PC-9 (cell line): ENCODE measurements at regions not wholly inside any gene's neighbourhood (a gene's known extent, or its start where the extent isn't known, plus 50 kb on each side); places are given as distances from the start of the nearest gene placed in this dataset.
"Not testable (repeated sequence)": the region's sequence is repeated elsewhere in the genome, so short reads cannot be mapped to it uniquely, and the experiment has no call there.

Source experiments
- BruUV-seq: library from RNA; stranded (reverse); fragments of 400-500 nt; replicated peaks from 2 replicates; lab custom pipeline; 2021; lab: Mats Ljungman, UMichigan
- CTCF ChIA-PET: fragments of 300-600 bp; sonication (Branson Sonifier 250); formaldehyde crosslinking; loops from one replicate; lab custom pipeline; 2022; ENCODE audit warnings: antibody characterized with exemption; lab: Charles Lee
- POLR2A ChIA-PET: fragments of 300-600 bp; sonication (Branson Sonifier 250); formaldehyde crosslinking; loops from one replicate; lab custom pipeline; 2022; ENCODE audit warnings: antibody characterized with exemption; ENCODE audit not compliant: unreplicated experiment; lab: Charles Lee
- DNase-seq, 2 experiments: peaks; one replicate each; pipeline versions ENCODE4 v3.0.0 to v3.0.0-alpha.2; 2015 to 2022; ENCODE audit warnings: mixed read lengths in 1 of 2
- H2AFZ ChIP-seq: fragments of 200-600 bp; sonication (generic); 2 replicates; pipeline ENCODE4 v1.8.1; 2017; ENCODE audit warnings: antibody characterized with exemption
- H3F3A ChIP-seq: fragments of 200-600 bp; sonication (generic); 2 replicates; pipeline ENCODE4 v1.8.1; 2017; ENCODE audit warnings: antibody characterized with exemption, mild to moderate bottlenecking, low read depth; ENCODE audit not compliant: insufficient read depth
- H3K27ac ChIP-seq: fragments of 200-600 bp; sonication (generic); 2 replicates; pipeline ENCODE4 v1.6.1; 2016; ENCODE audit warnings: mixed run types
- H3K27me3 ChIP-seq: fragments of 200-600 bp; sonication (generic); 2 replicates; pipeline ENCODE4 v1.6.1; 2016; ENCODE audit warnings: low read depth, mixed run types; ENCODE audit not compliant: insufficient read depth
- H3K36me3 ChIP-seq: fragments of 200-600 bp; sonication (generic); 2 replicates; pipeline ENCODE4 v1.6.1; 2016; ENCODE audit warnings: low read depth, mixed run types
- H3K4me1 ChIP-seq: fragments of 200-600 bp; sonication (generic); replicated peaks from 2 replicates; pipeline ENCODE4 v1.6.1; 2016; ENCODE audit warnings: mixed run types; ENCODE audit not compliant: insufficient read depth
- H3K4me2 ChIP-seq: fragments of 200-600 bp; sonication (generic); 2 replicates; pipeline ENCODE4 v1.6.1; 2017; ENCODE audit warnings: mixed run types
- H3K4me3 ChIP-seq: fragments of 200-600 bp; sonication (generic); 2 replicates; pipeline ENCODE4 v1.6.1; 2016; ENCODE audit warnings: mixed run types
- H3K79me2 ChIP-seq: fragments of 200-600 bp; sonication (generic); 2 replicates; pipeline ENCODE4 v1.6.1; 2017; ENCODE audit warnings: low read depth, mixed run types
- H3K9me2 ChIP-seq: fragments of 200-600 bp; sonication (generic); 2 replicates; pipeline ENCODE4 v1.8.1; 2017; ENCODE audit warnings: mild to moderate bottlenecking; ENCODE audit not compliant: insufficient read depth
- H3K9me3 ChIP-seq: fragments of 200-600 bp; sonication (generic); 2 replicates; pipeline ENCODE4 v1.8.1; 2016; ENCODE audit warnings: low read depth; ENCODE audit not compliant: insufficient read depth
- H4K20me1 ChIP-seq: fragments of 200-600 bp; sonication (generic); 2 replicates; pipeline ENCODE4 v1.8.1; 2017; ENCODE audit not compliant: insufficient read depth
- CTCF ChIP-seq: fragments of 200-600 bp; sonication (generic); conservative IDR thresholded peaks from 2 replicates; pipeline ENCODE4 v1.6.1; 2017; ENCODE audit warnings: mixed run types, antibody characterized with exemption, mild to moderate bottlenecking, moderate library complexity
- EZH2 ChIP-seq: fragments of 200-600 bp; sonication (generic); IDR thresholded peaks from 2 replicates; pipeline ENCODE4 v1.8.0; 2017; ENCODE audit warnings: antibody characterized with exemption, low read depth
- intact Hi-C: fragments of 100-400 bp; cut with micrococcal nuclease; formaldehyde crosslinking; loops from one replicate; pipeline ENCODE4 v1.10.0; 2022; ENCODE audit not compliant: unreplicated experiment

- Histone ChIP-seq H3K36me3 (no peaks in the 10 kb centered on the region), H3K9me3 (no peaks in the 10 kb centered on the region), H3K79me2 (no peaks in the 10 kb centered on the region), H3K4me2 (no peak overlapping the region), H2AFZ (no peak overlapping the region), H3F3A (no peaks in the 10 kb centered on the region), H4K20me1 (no peaks in the 10 kb centered on the region), H3K27ac (no peak overlapping the region), H3K4me3 (no peak overlapping the region), H3K27me3 (no peaks in the 10 kb centered on the region), H3K4me1 (no peaks in the 10 kb centered on the region), H3K9me2 (no peaks in the 10 kb centered on the region)
- TF ChIP-seq EZH2 (no peak), CTCF (no peak)
- no TSS peak for BruUV-seq
- intact Hi-C loops = no loop called here
- POLR2A ChIA-PET = no interaction called here
- DNase-seq = no peak
- CTCF ChIA-PET = no interaction called here
Observed at GRCh38 chr11:49424136-49424535, 215.7 kb upstream of the FOLH1 start.

GRCh38 chr11:49418877-49419276, 210.5 kb upstream of the FOLH1 start:
- H3K79me2 ChIP-seq, H4K20me1 ChIP-seq, H3K4me1 ChIP-seq, POLR2A ChIA-PET, H3K9me2 ChIP-seq, H3F3A ChIP-seq, H3K36me3 ChIP-seq, H3K27ac ChIP-seq, intact Hi-C loops, H3K9me3 ChIP-seq, BruUV-seq, H2AFZ ChIP-seq, H3K4me3 ChIP-seq, H3K27me3 ChIP-seq, H3K4me2 ChIP-seq, CTCF ChIA-PET, DNase-seq: not testable (repeated sequence)

GRCh38 chr11:49405743-49406142, 197.3 kb upstream of the FOLH1 start:
- TF ChIP-seq CTCF (no peak), EZH2 (no peak)

GRCh38 chr11:49395789-49396188, 187.4 kb upstream of the FOLH1 start:
- BruUV-seq, H3K9me2 ChIP-seq, H4K20me1 ChIP-seq, DNase-seq, H3K4me1 ChIP-seq, H3F3A ChIP-seq, H3K79me2 ChIP-seq, H3K36me3 ChIP-seq, H3K4me3 ChIP-seq, H3K27ac ChIP-seq, POLR2A ChIA-PET, H2AFZ ChIP-seq, H3K4me2 ChIP-seq, H3K9me3 ChIP-seq, intact Hi-C loops, H3K27me3 ChIP-seq, CTCF ChIA-PET: not testable (repeated sequence)

More at GRCh38 chr11:49405743-49406142, 197.3 kb upstream of the FOLH1 start:
- no peak for DNase-seq
- intact Hi-C loops = no loop called here
- H3K4me3 ChIP-seq = no peak overlapping the region
- peaks cover 9% of the 10 kb centered on the region for H3K27me3 ChIP-seq
- no peak overlapping the region for H3K4me2 ChIP-seq
- no peaks in the 10 kb centered on the region for H3K9me2 ChIP-seq
- H2AFZ ChIP-seq = no peak overlapping the region
- H3K27ac ChIP-seq = no peak overlapping the region
- BruUV-seq = no TSS peak
- no peaks in the 10 kb centered on the region for H3F3A ChIP-seq
- CTCF ChIA-PET = no interaction called here
- POLR2A ChIA-PET = no interaction called here
- H4K20me1 ChIP-seq = no peaks in the 10 kb centered on the region
- H3K36me3 ChIP-seq = no peaks in the 10 kb centered on the region
- no peaks in the 10 kb centered on the region for H3K4me1 ChIP-seq
- no peaks in the 10 kb centered on the region for H3K9me3 ChIP-seq
- no peaks in the 10 kb centered on the region for H3K79me2 ChIP-seq

GRCh38 chr11:49390362-49390761, 182.0 kb upstream of the FOLH1 start:
- H3F3A ChIP-seq, H3K36me3 ChIP-seq, H3K27ac ChIP-seq, H2AFZ ChIP-seq, H3K27me3 ChIP-seq, H3K4me1 ChIP-seq, BruUV-seq, DNase-seq, POLR2A ChIA-PET, H3K9me3 ChIP-seq, H3K79me2 ChIP-seq, H3K4me3 ChIP-seq, H4K20me1 ChIP-seq, H3K4me2 ChIP-seq, intact Hi-C loops, CTCF ChIA-PET, H3K9me2 ChIP-seq: not testable (repeated sequence)

GRCh38 chr11:49389149-49389548, 180.7 kb upstream of the FOLH1 start:
- H3K36me3 ChIP-seq, H3K9me2 ChIP-seq, H3K4me2 ChIP-seq, H4K20me1 ChIP-seq, H2AFZ ChIP-seq, POLR2A ChIA-PET, H3K79me2 ChIP-seq, H3K4me1 ChIP-seq, BruUV-seq, intact Hi-C loops, H3K27ac ChIP-seq, H3K4me3 ChIP-seq, H3F3A ChIP-seq, DNase-seq, CTCF ChIA-PET, H3K9me3 ChIP-seq, H3K27me3 ChIP-seq: not testable (repeated sequence)
